ENCODE measurements at regions not wholly inside any gene's neighbourhood (a gene's known extent, or its start where the extent isn't known, plus 50 kb on each side); places are given as distances from the start of the nearest gene placed in this dataset.
"Not testable (repeated sequence)": the region's sequence is repeated elsewhere in the genome, so short reads cannot be mapped to it uniquely, and the experiment has no call there.

GRCh38 chr5:72692651-72693442 is 123.6 kb upstream of the TNPO1 start:
- no peak for DNase-seq (ENCODE audit: low spot score)

GRCh38 chr5:72692231-72692637 is 124.2 kb upstream of the TNPO1 start:
- DNase-seq (ENCODE audit: low spot score), result no peak

- no peak for DNase-seq (ENCODE audit: low spot score)
Observed at GRCh38 chr5:72691751-72692150, 124.7 kb upstream of the TNPO1 start.

- DNase-seq (ENCODE audit: low spot score), result no peak
Observed at GRCh38 chr5:72688916-72689315, 127.5 kb upstream of the TNPO1 start.

- DNase-seq (ENCODE audit: low spot score), result no peak
Observed at GRCh38 chr5:72687288-72687687, 129.2 kb upstream of the TNPO1 start.

- no peak for DNase-seq (ENCODE audit: low spot score)
Observed at GRCh38 chr5:72682561-72682960, 133.9 kb upstream of the TNPO1 start.

- DNase-seq (ENCODE audit: low spot score), result no peak
Observed at GRCh38 chr5:72681781-72682180, 134.7 kb upstream of the TNPO1 start.

- no peak for DNase-seq (ENCODE audit: low spot score)
Observed at GRCh38 chr5:72677447-72677846, 139.0 kb upstream of the TNPO1 start.

- DNase-seq (ENCODE audit: low spot score), result not testable (repeated sequence)
Observed at GRCh38 chr5:72676831-72677230, 139.6 kb upstream of the TNPO1 start.

GRCh38 chr5:72673623-72674022 is 142.8 kb upstream of the TNPO1 start:
- DNase-seq (ENCODE audit: low spot score), result no peak

- no peak for DNase-seq (ENCODE audit: low spot score)
Observed at GRCh38 chr5:72673180-72673579, 143.3 kb upstream of the TNPO1 start.

GRCh38 chr5:72667708-72668107 is 148.8 kb upstream of the TNPO1 start:
- DNase-seq (ENCODE audit: low spot score), result no peak

- DNase-seq (ENCODE audit: low spot score), result no peak
Observed at GRCh38 chr5:72662936-72663335, 153.5 kb upstream of the TNPO1 start.

- no peak for DNase-seq (ENCODE audit: low spot score)
Observed at GRCh38 chr5:72662305-72662704, 154.2 kb upstream of the TNPO1 start.

- no peak for DNase-seq (ENCODE audit: low spot score)
Observed at GRCh38 chr5:72661405-72661804, 154.2 kb upstream of the ZNF366 start.

GRCh38 chr5:72659726-72660125 is 152.5 kb upstream of the ZNF366 start:
- DNase-seq (ENCODE audit: low spot score), result no peak

GRCh38 chr5:72658761-72659540 is 151.7 kb upstream of the ZNF366 start:
- no peak for DNase-seq (ENCODE audit: low spot score)

GRCh38 chr5:72658161-72658560 is 151.0 kb upstream of the ZNF366 start:
- no peak for DNase-seq (ENCODE audit: low spot score)

GRCh38 chr5:72656756-72657513 is 149.7 kb upstream of the ZNF366 start:
- DNase-seq (ENCODE audit: low spot score), result no peak

- DNase-seq (ENCODE audit: low spot score), result no peak
Observed at GRCh38 chr5:72656331-72656730, 149.1 kb upstream of the ZNF366 start.

GRCh38 chr5:72654231-72654630 is 147.0 kb upstream of the ZNF366 start:
- DNase-seq (ENCODE audit: low spot score), result no peak

GRCh38 chr5:72653586-72653985 is 146.4 kb upstream of the ZNF366 start:
- no peak for DNase-seq (ENCODE audit: low spot score)

GRCh38 chr5:72651779-72652178 is 144.6 kb upstream of the ZNF366 start:
- DNase-seq (ENCODE audit: low spot score), result no peak

All from ecto neural progenitor cell (in vitro differentiated cells).